Osteocyte (in vitro differentiated cells): ENCODE measurements at regions not wholly inside any gene's neighbourhood (a gene's known extent, or its start where the extent isn't known, plus 50 kb on each side); places are given as distances from the start of the nearest gene placed in this dataset.

Experiments used
- DNase-seq: peaks from one replicate; pipeline ENCODE4 v3.0.0; 2021; ENCODE audit warnings: mixed read lengths; ENCODE audit not compliant: unreplicated experiment; ENCODE audit errors: extremely low spot score
- H3K27ac Mint-ChIP-seq: one replicate; pipeline ENCODE4 v1.8.0; 2021; ENCODE audit warnings: mild to moderate bottlenecking, mixed read lengths; ENCODE audit not compliant: unreplicated experiment
- H3K27me3 Mint-ChIP-seq: one replicate; pipeline ENCODE4 v1.8.0; 2021; ENCODE audit warnings: mixed read lengths; ENCODE audit not compliant: unreplicated experiment
- H3K36me3 Mint-ChIP-seq: one replicate; pipeline ENCODE4 v1.8.0; 2021; ENCODE audit warnings: mixed read lengths; ENCODE audit not compliant: unreplicated experiment
- H3K4me1 Mint-ChIP-seq: one replicate; pipeline ENCODE4 v1.8.0; 2021; ENCODE audit warnings: mixed read lengths; ENCODE audit not compliant: unreplicated experiment
- H3K4me3 Mint-ChIP-seq: one replicate; pipeline ENCODE4 v1.8.0; 2021; ENCODE audit warnings: mild to moderate bottlenecking, moderate library complexity, mixed read lengths; ENCODE audit not compliant: unreplicated experiment
- H3K9me3 Mint-ChIP-seq: one replicate; pipeline ENCODE4 v1.8.0; 2021; ENCODE audit warnings: mixed read lengths; ENCODE audit not compliant: unreplicated experiment
- TF ChIP-seq, protein P1 (sequence below): fragments of 200-600 bp; sonication (generic); IDR thresholded peaks from 2 replicates; pipeline ENCODE4 v1.5.0; 2021; ENCODE audit warnings: antibody characterized with exemption, mild to moderate bottlenecking, moderate library complexity

DNA sequence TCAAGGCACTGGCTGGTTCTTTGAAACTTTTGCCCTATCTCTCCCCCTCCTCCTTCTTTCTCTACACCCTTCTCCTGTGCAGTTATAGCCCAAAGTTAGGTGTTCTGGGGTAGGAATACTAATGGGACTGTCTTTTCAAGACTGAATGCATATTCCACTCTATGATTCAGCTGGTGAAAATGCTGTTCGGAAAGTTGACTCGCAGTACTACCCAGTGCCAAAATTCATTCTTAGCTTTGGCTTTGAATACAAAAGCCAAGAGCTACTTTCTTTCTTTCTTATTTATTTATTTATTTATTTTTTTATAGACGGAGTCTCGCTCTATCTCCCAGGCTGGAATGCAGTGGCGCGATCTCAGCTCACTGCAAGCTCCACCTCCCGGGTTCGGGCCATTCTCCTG lies 249.2 kb downstream of the ETNK1 start:
- DNase-seq, result no peak
- no peak overlapping the region for H3K27ac Mint-ChIP-seq
- no peaks in the 10 kb centered on the region for H3K4me1 Mint-ChIP-seq
- no peak overlapping the region for H3K4me3 Mint-ChIP-seq
- no peaks in the 10 kb centered on the region for H3K36me3 Mint-ChIP-seq
- TF ChIP-seq, protein P1, sequence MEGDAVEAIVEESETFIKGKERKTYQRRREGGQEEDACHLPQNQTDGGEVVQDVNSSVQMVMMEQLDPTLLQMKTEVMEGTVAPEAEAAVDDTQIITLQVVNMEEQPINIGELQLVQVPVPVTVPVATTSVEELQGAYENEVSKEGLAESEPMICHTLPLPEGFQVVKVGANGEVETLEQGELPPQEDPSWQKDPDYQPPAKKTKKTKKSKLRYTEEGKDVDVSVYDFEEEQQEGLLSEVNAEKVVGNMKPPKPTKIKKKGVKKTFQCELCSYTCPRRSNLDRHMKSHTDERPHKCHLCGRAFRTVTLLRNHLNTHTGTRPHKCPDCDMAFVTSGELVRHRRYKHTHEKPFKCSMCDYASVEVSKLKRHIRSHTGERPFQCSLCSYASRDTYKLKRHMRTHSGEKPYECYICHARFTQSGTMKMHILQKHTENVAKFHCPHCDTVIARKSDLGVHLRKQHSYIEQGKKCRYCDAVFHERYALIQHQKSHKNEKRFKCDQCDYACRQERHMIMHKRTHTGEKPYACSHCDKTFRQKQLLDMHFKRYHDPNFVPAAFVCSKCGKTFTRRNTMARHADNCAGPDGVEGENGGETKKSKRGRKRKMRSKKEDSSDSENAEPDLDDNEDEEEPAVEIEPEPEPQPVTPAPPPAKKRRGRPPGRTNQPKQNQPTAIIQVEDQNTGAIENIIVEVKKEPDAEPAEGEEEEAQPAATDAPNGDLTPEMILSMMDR, result no peak
- no peaks in the 10 kb centered on the region for H3K27me3 Mint-ChIP-seq
- no peaks in the 10 kb centered on the region for H3K9me3 Mint-ChIP-seq

DNA sequence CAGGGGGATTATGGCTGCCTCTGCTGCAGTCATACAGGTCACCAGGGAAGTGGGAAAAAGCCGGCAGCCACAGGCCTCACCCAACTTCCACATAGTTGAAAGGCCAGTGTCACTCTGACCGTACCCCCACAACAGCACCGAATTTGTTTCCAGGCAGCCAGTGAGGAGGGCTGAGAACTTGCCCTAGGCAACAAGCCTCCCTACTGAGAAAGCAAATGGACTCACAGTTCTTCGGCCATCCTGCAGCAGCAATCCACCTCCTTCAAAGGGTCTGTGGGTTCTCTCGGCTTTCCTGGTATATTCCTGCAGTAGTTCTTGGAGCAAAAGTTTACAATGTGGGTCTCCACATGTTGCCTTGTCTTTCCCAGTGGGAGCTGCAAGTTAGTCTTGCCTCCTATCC lies 251.3 kb downstream of the ETNK1 start:
- no peak for DNase-seq
- no peak overlapping the region for H3K4me3 Mint-ChIP-seq
- no peaks in the 10 kb centered on the region for H3K4me1 Mint-ChIP-seq
- H3K9me3 Mint-ChIP-seq, result no peaks in the 10 kb centered on the region
- TF ChIP-seq, protein P1, result no peak
- H3K36me3 Mint-ChIP-seq, result no peaks in the 10 kb centered on the region
- no peaks in the 10 kb centered on the region for H3K27me3 Mint-ChIP-seq
- no peak overlapping the region for H3K27ac Mint-ChIP-seq

DNA sequence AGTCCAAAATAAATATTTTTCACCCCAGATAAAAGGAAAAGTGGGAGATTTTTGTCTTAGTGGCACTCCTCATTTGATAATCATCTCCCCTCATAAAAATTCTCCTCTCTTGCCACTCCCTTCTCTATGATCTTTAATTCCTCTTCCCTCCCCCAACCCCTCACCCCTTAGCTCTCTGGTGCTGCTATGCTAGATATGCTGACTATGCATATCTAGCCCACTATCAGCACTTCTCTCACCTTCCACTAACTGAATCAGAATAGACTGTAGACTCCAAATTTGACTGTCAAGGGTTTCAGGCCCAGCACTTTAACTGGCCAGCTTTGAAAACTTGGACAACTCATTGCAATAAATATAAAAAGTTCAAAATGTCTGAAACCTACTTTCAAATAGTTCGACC lies 254.2 kb downstream of the ETNK1 start:
- no peaks in the 10 kb centered on the region for H3K9me3 Mint-ChIP-seq
- TF ChIP-seq, protein P1, result no peak
- H3K4me1 Mint-ChIP-seq, result no peaks in the 10 kb centered on the region
- H3K27me3 Mint-ChIP-seq, result no peaks in the 10 kb centered on the region
- H3K27ac Mint-ChIP-seq, result no peak overlapping the region
- no peaks in the 10 kb centered on the region for H3K36me3 Mint-ChIP-seq
- H3K4me3 Mint-ChIP-seq, result no peak overlapping the region
- no peak for DNase-seq

DNA sequence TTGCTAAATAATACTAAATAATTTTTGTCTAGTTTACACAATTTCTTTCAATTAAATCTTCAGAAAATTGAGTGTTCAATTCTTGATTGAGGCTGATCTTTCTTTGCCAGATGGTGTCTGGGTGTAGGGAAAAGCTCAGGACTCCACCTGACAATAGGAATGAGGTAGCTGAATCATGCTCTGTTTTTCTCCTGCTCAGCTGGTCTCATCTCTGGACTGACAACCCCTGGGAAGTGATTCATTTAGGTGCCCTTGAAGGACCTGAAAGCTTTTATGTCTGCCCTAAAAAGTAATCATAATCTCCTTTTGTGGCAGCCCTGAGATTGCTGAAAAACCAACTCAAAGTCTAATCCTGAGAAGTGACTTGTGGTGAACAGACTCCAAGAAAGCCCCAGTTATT lies 255.4 kb downstream of the ETNK1 start:
- no peak overlapping the region for H3K27ac Mint-ChIP-seq

DNA sequence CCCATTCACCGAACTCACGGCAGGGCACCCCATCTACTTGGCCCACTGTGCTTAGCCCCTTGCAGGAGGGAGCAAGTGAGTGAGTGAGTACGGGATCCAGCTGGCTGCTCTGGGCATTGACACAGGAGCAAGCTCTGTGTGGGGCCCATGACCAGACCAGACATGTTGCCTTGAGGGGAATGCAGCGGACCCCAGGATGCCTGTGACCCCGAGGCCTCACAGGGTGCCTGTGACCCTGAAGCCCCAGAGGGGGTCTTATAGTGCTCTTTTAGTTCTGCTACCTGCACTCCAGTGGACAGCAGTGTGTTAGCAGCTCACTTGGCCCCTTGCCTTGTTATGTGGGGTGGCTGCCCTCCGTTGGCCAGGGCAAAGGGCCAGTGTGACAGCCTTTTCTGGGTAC lies 255.8 kb downstream of the ETNK1 start:
- no peak for DNase-seq
- Mint-ChIP-seq H3K4me1 (no peaks in the 10 kb centered on the region), H3K36me3 (no peaks in the 10 kb centered on the region), H3K9me3 (no peaks in the 10 kb centered on the region), H3K27ac (no peak overlapping the region), H3K4me3 (no peak overlapping the region), H3K27me3 (no peaks in the 10 kb centered on the region)
- TF ChIP-seq, protein P1, result no peak

More for the DNA sequence above, 255.4 kb downstream of the ETNK1 start:
- Mint-ChIP-seq H3K9me3 (no peaks in the 10 kb centered on the region), H3K27me3 (no peaks in the 10 kb centered on the region), H3K4me3 (no peak overlapping the region), H3K4me1 (no peaks in the 10 kb centered on the region), H3K36me3 (no peaks in the 10 kb centered on the region)
- no peak for DNase-seq
- TF ChIP-seq, protein P1, result no peak
